ENCODE measurements at regions not wholly inside any gene's neighbourhood (a gene's known extent, or its start where the extent isn't known, plus 50 kb on each side); places are given as distances from the start of the nearest gene placed in this dataset.

DNA sequence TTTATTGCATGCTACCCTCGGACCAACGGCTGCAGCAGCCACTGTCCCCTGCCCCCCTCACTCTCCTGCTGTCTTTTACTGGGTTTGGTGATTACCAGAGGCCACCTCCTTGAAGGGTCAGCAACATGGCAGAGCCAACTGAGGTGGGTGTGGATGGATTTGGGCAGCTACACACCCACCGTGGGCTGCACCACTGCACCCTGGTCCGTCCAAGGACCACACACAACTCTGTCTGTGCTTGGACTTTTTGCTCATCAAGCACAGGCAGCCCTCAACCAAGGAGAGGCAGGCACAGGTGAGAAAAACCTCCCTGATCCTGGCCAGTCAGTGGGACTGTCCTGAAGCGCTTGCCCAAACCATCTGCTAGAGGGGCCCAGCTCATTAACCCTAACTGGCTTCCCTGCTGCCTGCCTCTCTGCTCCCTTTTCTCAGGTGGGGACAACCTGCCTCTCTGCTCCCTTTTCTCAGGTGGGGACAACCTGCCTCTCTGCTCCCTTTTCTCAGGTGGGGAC is 239.5 kb upstream of the PITRM1 start:
- BruUV-seq (replicated peaks) = no TSS peak
- DNase-seq = no peak
- Histone ChIP-seq H3K4me3 (ENCODE audit: low read length) (no peak overlapping the region), H2AFZ (ENCODE audit: low read length) (no peak overlapping the region), H3K4me2 (ENCODE audit: low read length) (no peak overlapping the region), H3F3A (ENCODE audit: low read length, unreplicated experiment) (no peaks in the 10 kb centered on the region), H4K20me1 (ENCODE audit: low read length) (no peaks in the 10 kb centered on the region), H3K27me3 (ENCODE audit: low read length) (no peaks in the 10 kb centered on the region), H3K9ac (ENCODE audit: low read length) (no peak overlapping the region), H3K36me3 (ENCODE audit: low read depth, low read length) (no peaks in the 10 kb centered on the region), H3K79me2 (ENCODE audit: low read length) (no peaks in the 10 kb centered on the region), H3K4me1 (ENCODE audit: insufficient read depth, low read length) (no peaks in the 10 kb centered on the region), H3K9me3 (ENCODE audit: low read length) (no peaks in the 10 kb centered on the region), H3K9me2 (replicated peaks; ENCODE audit: low read length) (no peaks in the 10 kb centered on the region), H3K27ac (ENCODE audit: low read length) (no peak overlapping the region)
- ChIA-PET CTCF (no interaction called here), POLR2A (ENCODE audit: unreplicated experiment) (no interaction called here)
- TF ChIP-seq, protein P1, sequence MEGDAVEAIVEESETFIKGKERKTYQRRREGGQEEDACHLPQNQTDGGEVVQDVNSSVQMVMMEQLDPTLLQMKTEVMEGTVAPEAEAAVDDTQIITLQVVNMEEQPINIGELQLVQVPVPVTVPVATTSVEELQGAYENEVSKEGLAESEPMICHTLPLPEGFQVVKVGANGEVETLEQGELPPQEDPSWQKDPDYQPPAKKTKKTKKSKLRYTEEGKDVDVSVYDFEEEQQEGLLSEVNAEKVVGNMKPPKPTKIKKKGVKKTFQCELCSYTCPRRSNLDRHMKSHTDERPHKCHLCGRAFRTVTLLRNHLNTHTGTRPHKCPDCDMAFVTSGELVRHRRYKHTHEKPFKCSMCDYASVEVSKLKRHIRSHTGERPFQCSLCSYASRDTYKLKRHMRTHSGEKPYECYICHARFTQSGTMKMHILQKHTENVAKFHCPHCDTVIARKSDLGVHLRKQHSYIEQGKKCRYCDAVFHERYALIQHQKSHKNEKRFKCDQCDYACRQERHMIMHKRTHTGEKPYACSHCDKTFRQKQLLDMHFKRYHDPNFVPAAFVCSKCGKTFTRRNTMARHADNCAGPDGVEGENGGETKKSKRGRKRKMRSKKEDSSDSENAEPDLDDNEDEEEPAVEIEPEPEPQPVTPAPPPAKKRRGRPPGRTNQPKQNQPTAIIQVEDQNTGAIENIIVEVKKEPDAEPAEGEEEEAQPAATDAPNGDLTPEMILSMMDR (conservative IDR thresholded peaks at IDR 0.05; ENCODE audit: low read depth, low read length) = no peak
- TF ChIP-seq EZH2phosphoT487 (IDR thresholded peaks at IDR 0.05; ENCODE audit: borderline replicate concordance, low read length) (no peak), EZH2 (IDR thresholded peaks at IDR 0.05; ENCODE audit: low read length, unreplicated experiment) (no peak)
- ATAC-seq = no peak
- intact Hi-C loops (cut with micrococcal nuclease) = no loop called here

DNA sequence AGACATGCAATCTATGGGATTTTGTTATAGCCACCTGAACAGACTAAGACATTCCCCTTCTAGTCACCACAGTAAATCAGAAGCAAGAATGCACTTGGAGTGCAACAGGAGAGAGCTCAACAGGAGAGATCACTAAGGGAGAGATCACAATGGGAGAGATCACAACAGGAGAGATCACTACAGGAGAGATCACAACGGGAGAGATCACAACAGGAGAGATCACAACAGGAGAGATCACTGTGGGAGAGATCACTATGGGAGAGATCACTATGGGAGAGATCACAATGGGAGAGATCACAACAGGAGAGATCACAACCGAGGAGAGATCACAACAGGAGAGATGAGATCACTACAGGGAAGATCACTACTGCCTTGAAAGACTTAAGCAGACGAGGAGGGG is 238.5 kb upstream of the PITRM1 start:
- DNase-seq (no peak), ATAC-seq (no peak)
- H2AFZ ChIP-seq (ENCODE audit: low read length) = no peak overlapping the region
- no peak overlapping the region for H3K27ac ChIP-seq (ENCODE audit: low read length)
- no peaks in the 10 kb centered on the region for H3K36me3 ChIP-seq (ENCODE audit: low read depth, low read length)
- no peaks in the 10 kb centered on the region for H3F3A ChIP-seq (ENCODE audit: low read length, unreplicated experiment)
- no peaks in the 10 kb centered on the region for H3K9me3 ChIP-seq (ENCODE audit: low read length)
- intact Hi-C loops (cut with micrococcal nuclease) = no loop called here
- no TSS peak for BruUV-seq (replicated peaks)
- no peaks in the 10 kb centered on the region for H3K9me2 ChIP-seq (replicated peaks; ENCODE audit: low read length)
- no peaks in the 10 kb centered on the region for H3K27me3 ChIP-seq (ENCODE audit: low read length)
- POLR2A ChIA-PET (ENCODE audit: unreplicated experiment) = no interaction called here
- TF ChIP-seq EZH2 (IDR thresholded peaks at IDR 0.05; ENCODE audit: low read length, unreplicated experiment) (no peak), EZH2phosphoT487 (IDR thresholded peaks at IDR 0.05; ENCODE audit: borderline replicate concordance, low read length) (no peak)
- TF ChIP-seq, protein P1 (conservative IDR thresholded peaks at IDR 0.05; ENCODE audit: low read depth, low read length) = no peak
- H3K9ac ChIP-seq (ENCODE audit: low read length) = no peak overlapping the region
- H3K4me1 ChIP-seq (ENCODE audit: insufficient read depth, low read length) = no peaks in the 10 kb centered on the region
- no peaks in the 10 kb centered on the region for H3K79me2 ChIP-seq (ENCODE audit: low read length)
- H4K20me1 ChIP-seq (ENCODE audit: low read length) = no peaks in the 10 kb centered on the region
- CTCF ChIA-PET = no interaction called here
- H3K4me2 ChIP-seq (ENCODE audit: low read length) = no peak overlapping the region
- H3K4me3 ChIP-seq (ENCODE audit: low read length) = no peak overlapping the region

DNA sequence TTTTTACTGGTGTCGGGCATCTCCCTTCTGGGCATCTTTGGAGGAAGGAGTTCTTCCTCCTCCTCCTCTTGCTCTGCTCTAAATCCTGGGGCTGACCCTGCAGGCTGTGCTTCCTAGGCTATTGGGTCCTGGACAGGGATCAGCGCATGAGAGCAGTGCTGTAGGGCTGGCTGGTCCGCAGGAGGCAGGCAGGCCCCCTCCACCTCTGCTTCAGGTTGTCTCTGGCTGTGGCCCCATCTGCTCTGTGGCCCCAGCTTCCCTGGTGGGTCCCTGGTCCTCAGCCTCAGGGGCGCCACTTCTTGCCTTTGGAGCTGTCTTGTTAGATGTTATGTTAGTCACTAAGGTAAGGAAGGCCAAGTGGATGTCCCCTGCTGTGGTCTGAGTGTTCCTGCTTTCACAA is 237.3 kb upstream of the PITRM1 start:
- Histone ChIP-seq H3K27ac (ENCODE audit: low read length) (no peak overlapping the region), H3K27me3 (ENCODE audit: low read length) (no peaks in the 10 kb centered on the region), H3K4me1 (ENCODE audit: insufficient read depth, low read length) (no peaks in the 10 kb centered on the region), H3K4me3 (ENCODE audit: low read length) (no peak overlapping the region), H2AFZ (ENCODE audit: low read length) (no peak overlapping the region), H3K9ac (ENCODE audit: low read length) (no peak overlapping the region), H3K79me2 (ENCODE audit: low read length) (no peaks in the 10 kb centered on the region), H3K4me2 (ENCODE audit: low read length) (no peak overlapping the region), H4K20me1 (ENCODE audit: low read length) (no peaks in the 10 kb centered on the region), H3K36me3 (ENCODE audit: low read depth, low read length) (no peaks in the 10 kb centered on the region), H3K9me3 (ENCODE audit: low read length) (no peaks in the 10 kb centered on the region), H3K9me2 (replicated peaks; ENCODE audit: low read length) (no peaks in the 10 kb centered on the region), H3F3A (ENCODE audit: low read length, unreplicated experiment) (no peaks in the 10 kb centered on the region)
- ATAC-seq (no peak), DNase-seq (no peak)
- no TSS peak for BruUV-seq (replicated peaks)
- ChIA-PET CTCF (no interaction called here), POLR2A (ENCODE audit: unreplicated experiment) (interaction anchor here (0.6 kb wide), 1 partner anchor 56 kb away, joined by 4 read pairs; no protein-coding TSS in a partner anchor)
- intact Hi-C loops (cut with micrococcal nuclease) = no loop called here
- TF ChIP-seq, protein P1 (conservative IDR thresholded peaks at IDR 0.05; ENCODE audit: low read depth, low read length) = no peak
- TF ChIP-seq EZH2phosphoT487 (IDR thresholded peaks at IDR 0.05; ENCODE audit: borderline replicate concordance, low read length) (no peak), EZH2 (IDR thresholded peaks at IDR 0.05; ENCODE audit: low read length, unreplicated experiment) (no peak)

All from PC-3 (cell line).